ENCODE measurements at regions not wholly inside any gene's neighbourhood (a gene's known extent, or its start where the extent isn't known, plus 50 kb on each side); places are given as distances from the start of the nearest gene placed in this dataset.

DNA sequence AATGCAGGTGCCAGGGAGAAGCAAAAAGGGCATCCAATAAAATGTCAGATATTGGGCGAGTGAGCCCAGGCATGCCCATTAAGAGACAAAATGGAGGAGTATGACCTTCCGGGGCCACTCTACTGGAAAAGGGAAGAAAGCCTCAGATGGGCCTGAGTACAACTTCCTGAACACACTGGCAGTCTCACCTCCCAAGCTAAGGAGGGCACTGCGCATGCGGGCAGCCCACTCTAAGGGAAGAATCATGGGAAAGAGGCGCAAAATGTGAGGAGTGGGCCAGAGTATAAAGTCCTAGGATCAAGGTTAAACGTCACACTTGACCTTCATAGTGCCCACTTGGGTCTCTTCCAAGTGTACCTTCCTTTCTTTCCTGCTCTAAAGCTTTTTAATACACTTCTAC lies 63.5 kb downstream of the TIGD2 start:
- H3K27me3 ChIP-seq (ENCODE audit: insufficient read depth, low read length) = no peaks in the 10 kb centered on the region
- no peak for DNase-seq

DNA sequence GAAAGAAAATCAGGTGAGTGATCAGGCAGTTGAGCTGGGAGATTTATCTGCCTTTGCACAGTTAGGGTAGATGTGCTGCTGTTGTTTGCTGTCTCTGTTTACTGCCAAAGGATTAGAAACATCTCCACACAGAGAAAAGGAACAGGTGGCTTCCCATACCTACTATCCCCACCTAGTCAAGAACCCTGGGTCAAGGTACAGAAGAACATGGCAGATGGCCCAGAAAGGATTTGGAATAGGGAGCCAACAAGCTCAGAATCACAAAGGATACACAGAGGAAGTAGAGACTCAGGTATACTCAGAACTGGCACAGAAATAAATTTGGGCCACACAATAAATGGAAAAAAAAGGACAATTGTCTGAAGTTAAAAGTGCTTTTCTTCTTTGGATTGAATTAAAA lies 64.3 kb downstream of the TIGD2 start:
- Histone ChIP-seq H2AK5ac (ENCODE audit: low read length) (no peak overlapping the region), H4K12ac (ENCODE audit: low read depth, low read length) (no peak overlapping the region), H3K9me3 (ENCODE audit: insufficient read depth, low read depth, low read length) (no peaks in the 10 kb centered on the region), H3K4me1 (ENCODE audit: control insufficient read depth in 1 of 2, insufficient read depth in 2 of 2, low read length in 2 of 2) (no peaks in the 10 kb centered on the region), H4K91ac (ENCODE audit: low read depth, low read length) (no peak overlapping the region), H3K4me3 (ENCODE audit: low read depth, low read length) (no peak overlapping the region), H2BK120ac (ENCODE audit: insufficient read depth, low read length, poor library complexity) (no peak overlapping the region), H3K9ac (ENCODE audit: low read length) (no peak overlapping the region), H2BK5ac (ENCODE audit: low read depth, low read length, poor library complexity) (no peak overlapping the region), H3K27me3 (ENCODE audit: insufficient read depth, low read length) (no peaks in the 10 kb centered on the region), H3K14ac (ENCODE audit: low read length) (no peak overlapping the region), H3K4ac (ENCODE audit: low read depth, low read length) (no peak overlapping the region), H2AFZ (ENCODE audit: insufficient read depth, low read length, poor library complexity) (no peak overlapping the region), H3K18ac (ENCODE audit: low read length) (no peak overlapping the region), H3K23ac (ENCODE audit: low read length) (no peak overlapping the region), H3K27ac (ENCODE audit: low read depth, low read length) (no peak overlapping the region), H2BK12ac (ENCODE audit: low read length) (no peak overlapping the region), H4K8ac (ENCODE audit: low read depth, low read length) (no peak overlapping the region), H3K79me2 (ENCODE audit: control insufficient read depth, insufficient read depth, low read length, poor library complexity) (no peaks in the 10 kb centered on the region), H3K36me3 (ENCODE audit: control insufficient read depth in 1 of 2, insufficient read depth in 2 of 2, low read length in 2 of 2) (no peaks in the 10 kb centered on the region), H3K4me2 (ENCODE audit: low read length) (no peak overlapping the region), H3K79me1 (ENCODE audit: low read length) (no peaks in the 10 kb centered on the region)
- DNase-seq = no peak

More for the DNA sequence above, 63.5 kb downstream of the TIGD2 start:
- Histone ChIP-seq H3K4me3 (ENCODE audit: low read depth, low read length) (no peak overlapping the region), H4K8ac (ENCODE audit: low read depth, low read length) (no peak overlapping the region), H3K4me2 (ENCODE audit: low read length) (no peak overlapping the region), H2BK12ac (ENCODE audit: low read length) (no peak overlapping the region), H3K14ac (ENCODE audit: low read length) (no peak overlapping the region), H3K79me1 (ENCODE audit: low read length) (no peaks in the 10 kb centered on the region), H3K18ac (ENCODE audit: low read length) (no peak overlapping the region), H3K36me3 (ENCODE audit: control insufficient read depth in 1 of 2, insufficient read depth in 2 of 2, low read length in 2 of 2) (no peaks in the 10 kb centered on the region), H4K12ac (ENCODE audit: low read depth, low read length) (no peak overlapping the region), H3K9me3 (ENCODE audit: insufficient read depth, low read depth, low read length) (no peaks in the 10 kb centered on the region), H2AK5ac (ENCODE audit: low read length) (no peak overlapping the region), H2BK120ac (ENCODE audit: insufficient read depth, low read length, poor library complexity) (no peak overlapping the region), H3K27ac (ENCODE audit: low read depth, low read length) (no peak overlapping the region), H3K79me2 (ENCODE audit: control insufficient read depth, insufficient read depth, low read length, poor library complexity) (no peaks in the 10 kb centered on the region), H2BK5ac (ENCODE audit: low read depth, low read length, poor library complexity) (no peak overlapping the region), H2AFZ (ENCODE audit: insufficient read depth, low read length, poor library complexity) (no peak overlapping the region), H3K4ac (ENCODE audit: low read depth, low read length) (no peak overlapping the region), H3K23ac (ENCODE audit: low read length) (no peak overlapping the region), H3K9ac (ENCODE audit: low read length) (no peak overlapping the region), H4K91ac (ENCODE audit: low read depth, low read length) (no peak overlapping the region), H3K4me1 (ENCODE audit: control insufficient read depth in 1 of 2, insufficient read depth in 2 of 2, low read length in 2 of 2) (no peaks in the 10 kb centered on the region)
- no CpG with 5 or more reads among the region's 6 CpGs for WGBS (ENCODE audit: extremely low coverage, insufficient coverage, insufficient read length)

DNA sequence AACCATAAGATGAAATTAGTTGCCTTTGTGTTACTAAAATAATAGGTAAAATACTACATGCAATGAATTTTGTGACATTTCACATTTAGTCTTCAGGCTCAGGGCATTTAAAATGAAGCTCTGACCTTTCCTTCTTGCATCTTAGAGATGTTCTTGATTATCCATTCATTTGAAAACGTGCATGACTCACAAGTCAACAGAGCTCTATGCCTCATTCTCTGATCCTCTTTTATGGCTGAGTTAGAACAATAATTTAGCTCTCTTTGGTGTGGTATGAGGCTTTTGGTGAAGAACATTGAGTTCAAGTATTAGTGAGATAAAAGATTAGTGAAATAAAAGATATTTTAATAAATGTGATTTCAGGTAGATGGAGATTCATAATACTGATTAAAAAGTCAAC lies 66.5 kb downstream of the TIGD2 start:
- Histone ChIP-seq H2BK5ac (ENCODE audit: low read depth, low read length, poor library complexity) (no peak overlapping the region), H2AK5ac (ENCODE audit: low read length) (no peak overlapping the region), H4K91ac (ENCODE audit: low read depth, low read length) (no peak overlapping the region), H3K14ac (ENCODE audit: low read length) (no peak overlapping the region), H2BK12ac (ENCODE audit: low read length) (no peak overlapping the region), H3K9ac (ENCODE audit: low read length) (no peak overlapping the region), H3K79me1 (ENCODE audit: low read length) (no peaks in the 10 kb centered on the region), H4K8ac (ENCODE audit: low read depth, low read length) (no peak overlapping the region), H2AFZ (ENCODE audit: insufficient read depth, low read length, poor library complexity) (no peak overlapping the region), H3K9me3 (ENCODE audit: insufficient read depth, low read depth, low read length) (no peaks in the 10 kb centered on the region), H3K36me3 (ENCODE audit: control insufficient read depth in 1 of 2, insufficient read depth in 2 of 2, low read length in 2 of 2) (no peaks in the 10 kb centered on the region), H3K23ac (ENCODE audit: low read length) (no peak overlapping the region), H4K12ac (ENCODE audit: low read depth, low read length) (no peak overlapping the region), H3K18ac (ENCODE audit: low read length) (no peak overlapping the region), H3K4me1 (ENCODE audit: control insufficient read depth in 1 of 2, insufficient read depth in 2 of 2, low read length in 2 of 2) (no peaks in the 10 kb centered on the region), H3K4me3 (ENCODE audit: low read depth, low read length) (no peak overlapping the region), H3K4ac (ENCODE audit: low read depth, low read length) (no peak overlapping the region), H3K79me2 (ENCODE audit: control insufficient read depth, insufficient read depth, low read length, poor library complexity) (no peaks in the 10 kb centered on the region), H3K27ac (ENCODE audit: low read depth, low read length) (no peak overlapping the region), H3K4me2 (ENCODE audit: low read length) (no peak overlapping the region), H2BK120ac (ENCODE audit: insufficient read depth, low read length, poor library complexity) (no peak overlapping the region), H3K27me3 (ENCODE audit: insufficient read depth, low read length) (no peaks in the 10 kb centered on the region)
- no peak for DNase-seq
- no CpG with 5 or more reads among the region's 1 CpG for WGBS (ENCODE audit: extremely low coverage, insufficient coverage, insufficient read length)

DNA sequence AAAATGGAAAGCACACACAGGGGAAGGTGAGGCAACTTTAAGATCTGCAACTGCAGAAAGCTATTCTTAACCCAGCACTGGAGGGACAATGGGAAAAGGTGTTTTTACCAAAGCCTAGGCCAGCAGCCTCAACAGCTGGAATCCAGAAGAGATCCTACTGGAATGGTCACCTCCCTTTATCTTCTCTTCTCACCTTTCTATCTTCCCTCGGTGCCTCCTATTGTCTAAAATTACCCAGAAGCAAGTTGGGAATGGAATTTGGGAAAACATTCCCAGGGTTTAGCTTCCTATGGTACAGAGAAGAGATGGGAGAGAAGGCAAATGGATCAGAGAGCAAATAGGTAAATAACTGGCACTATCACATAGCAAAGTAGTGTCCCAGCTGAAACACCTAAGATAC lies 73.1 kb downstream of the TIGD2 start:
- no peaks in the 10 kb centered on the region for H3K36me3 ChIP-seq (ENCODE audit: control insufficient read depth in 1 of 2, insufficient read depth in 2 of 2, low read length in 2 of 2)
- WGBS (ENCODE audit: extremely low coverage, insufficient coverage, insufficient read length) = no CpG with 5 or more reads among the region's 1 CpG
- no peak overlapping the region for H3K4me2 ChIP-seq (ENCODE audit: low read length)
- H2AFZ ChIP-seq (ENCODE audit: insufficient read depth, low read length, poor library complexity) = no peak overlapping the region
- H3K4ac ChIP-seq (ENCODE audit: low read depth, low read length) = no peak overlapping the region
- no peaks in the 10 kb centered on the region for H3K9me3 ChIP-seq (ENCODE audit: insufficient read depth, low read depth, low read length)
- no peak overlapping the region for H2BK12ac ChIP-seq (ENCODE audit: low read length)
- no peak overlapping the region for H2AK5ac ChIP-seq (ENCODE audit: low read length)
- no peak overlapping the region for H4K91ac ChIP-seq (ENCODE audit: low read depth, low read length)
- no peak overlapping the region for H3K14ac ChIP-seq (ENCODE audit: low read length)
- H4K8ac ChIP-seq (ENCODE audit: low read depth, low read length) = no peak overlapping the region
- H3K4me3 ChIP-seq (ENCODE audit: low read depth, low read length) = no peak overlapping the region
- H3K23ac ChIP-seq (ENCODE audit: low read length) = no peak overlapping the region
- H2BK120ac ChIP-seq (ENCODE audit: insufficient read depth, low read length, poor library complexity) = no peak overlapping the region
- H2BK5ac ChIP-seq (ENCODE audit: low read depth, low read length, poor library complexity) = no peak overlapping the region
- DNase-seq = no peak
- no peak overlapping the region for H4K12ac ChIP-seq (ENCODE audit: low read depth, low read length)
- peaks cover 0 to 2% of the 10 kb centered on the region in 2 experiments for H3K4me1 ChIP-seq (ENCODE audit: control insufficient read depth in 1 of 2, insufficient read depth in 2 of 2, low read length in 2 of 2)
- no peak overlapping the region for H3K9ac ChIP-seq (ENCODE audit: low read length)
- no peak overlapping the region for H3K18ac ChIP-seq (ENCODE audit: low read length)
- H3K79me2 ChIP-seq (ENCODE audit: control insufficient read depth, insufficient read depth, low read length, poor library complexity) = no peaks in the 10 kb centered on the region
- no peaks in the 10 kb centered on the region for H3K79me1 ChIP-seq (ENCODE audit: low read length)
- no peaks in the 10 kb centered on the region for H3K27me3 ChIP-seq (ENCODE audit: insufficient read depth, low read length)
- no peak overlapping the region for H3K27ac ChIP-seq (ENCODE audit: low read depth, low read length)

Measured in trophoblast cell (in vitro differentiated cells and primary cell).